Testis (tissue), 2 donors: ENCODE measurements at regions not wholly inside any gene's neighbourhood (a gene's known extent, or its start where the extent isn't known, plus 50 kb on each side); places are given as distances from the start of the nearest gene placed in this dataset.

ENCODE experiments used
- POLR2A ChIP-seq: fragments of 450-650 bp; IDR thresholded peaks from one replicate; pipeline ENCODE4 v1.6.1; 2017; ENCODE audit warnings: antibody characterized with exemption, mild to moderate bottlenecking, moderate library complexity
- TF ChIP-seq, protein P1 (sequence below), 3 experiments: fragments of 450-650 bp in 2 of 3; fragments of 200-600 bp in 1 of 3; sonication (generic) in 1 of 3; IDR thresholded peaks; one replicate each; pipeline ENCODE4 v1.5.1; 2016 to 2019; ENCODE audit warnings: antibody characterized with exemption in 3 of 3, mild to moderate bottlenecking in 2 of 3, moderate library complexity in 1 of 3

DNA sequence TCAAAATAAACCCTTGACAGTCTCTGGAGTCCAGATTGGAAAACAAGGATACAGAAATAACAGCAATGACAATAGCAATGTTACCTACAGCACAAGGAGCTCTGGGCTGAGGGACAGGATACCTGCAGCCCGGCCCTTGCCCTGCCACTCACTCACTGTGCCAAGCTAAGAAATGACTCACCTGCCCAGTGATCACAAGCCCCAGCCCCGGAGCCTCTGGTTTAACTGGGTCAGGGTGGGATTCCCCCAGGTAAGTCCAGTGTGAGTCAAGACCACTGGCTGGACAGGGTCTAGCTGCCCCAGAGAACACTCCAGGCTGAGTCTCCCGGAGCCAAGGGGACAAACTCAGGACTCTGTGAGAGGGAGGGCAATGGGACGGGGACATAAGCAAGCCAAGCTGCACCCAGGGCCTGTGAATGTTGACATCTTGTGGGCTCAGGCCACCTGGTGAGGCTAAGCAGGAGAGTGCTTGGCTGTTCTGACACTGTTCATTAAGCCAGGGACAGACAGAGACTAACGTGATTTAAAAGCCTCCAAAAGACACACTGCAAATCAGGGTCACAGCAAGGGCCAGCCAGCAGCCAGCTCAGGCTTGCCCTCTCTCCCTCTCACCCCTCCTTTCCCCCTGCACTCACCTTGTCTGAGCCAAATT, 64.1 kb downstream of the MIS18A start:
- TF ChIP-seq, protein P1, sequence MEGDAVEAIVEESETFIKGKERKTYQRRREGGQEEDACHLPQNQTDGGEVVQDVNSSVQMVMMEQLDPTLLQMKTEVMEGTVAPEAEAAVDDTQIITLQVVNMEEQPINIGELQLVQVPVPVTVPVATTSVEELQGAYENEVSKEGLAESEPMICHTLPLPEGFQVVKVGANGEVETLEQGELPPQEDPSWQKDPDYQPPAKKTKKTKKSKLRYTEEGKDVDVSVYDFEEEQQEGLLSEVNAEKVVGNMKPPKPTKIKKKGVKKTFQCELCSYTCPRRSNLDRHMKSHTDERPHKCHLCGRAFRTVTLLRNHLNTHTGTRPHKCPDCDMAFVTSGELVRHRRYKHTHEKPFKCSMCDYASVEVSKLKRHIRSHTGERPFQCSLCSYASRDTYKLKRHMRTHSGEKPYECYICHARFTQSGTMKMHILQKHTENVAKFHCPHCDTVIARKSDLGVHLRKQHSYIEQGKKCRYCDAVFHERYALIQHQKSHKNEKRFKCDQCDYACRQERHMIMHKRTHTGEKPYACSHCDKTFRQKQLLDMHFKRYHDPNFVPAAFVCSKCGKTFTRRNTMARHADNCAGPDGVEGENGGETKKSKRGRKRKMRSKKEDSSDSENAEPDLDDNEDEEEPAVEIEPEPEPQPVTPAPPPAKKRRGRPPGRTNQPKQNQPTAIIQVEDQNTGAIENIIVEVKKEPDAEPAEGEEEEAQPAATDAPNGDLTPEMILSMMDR (IDR thresholded peaks at IDR 0.05): no peak
- no peak for TF ChIP-seq POLR2A
